ENCODE measurements at regions not wholly inside any gene's neighbourhood (a gene's known extent, or its start where the extent isn't known, plus 50 kb on each side); places are given as distances from the start of the nearest gene placed in this dataset.

GRCh38 chr2:181140928-181141327, 160.5 kb downstream of the UBE2E3 start:
- TF ChIP-seq CTCF (IDR thresholded peaks at IDR 0.05) (no peak), EZH2 (IDR thresholded peaks at IDR 0.05) (no peak)

All from neural progenitor cell (in vitro differentiated cells).